ENCODE measurements at regions not wholly inside any gene's neighbourhood (a gene's known extent, or its start where the extent isn't known, plus 50 kb on each side); places are given as distances from the start of the nearest gene placed in this dataset.

- H3K27me3 Mint-ChIP-seq (ENCODE audit: unreplicated experiment), result no peaks in the 10 kb centered on the region
- H3K4me3 Mint-ChIP-seq (ENCODE audit: low read depth, unreplicated experiment), result no peak overlapping the region
- TF ChIP-seq CTCF (IDR thresholded peaks at IDR 0.05; ENCODE audit: unreplicated experiment), result no peak
- peak; percentile 51 for DNase-seq
- peak overlapping the region; percentile 39 for H3K27ac Mint-ChIP-seq (ENCODE audit: unreplicated experiment)
- peaks cover 12% of the 10 kb centered on the region for H3K36me3 Mint-ChIP-seq (ENCODE audit: insufficient read depth, unreplicated experiment)
- intact Hi-C loops (cut with micrococcal nuclease; ENCODE audit: unreplicated experiment), result no loop called here
- BruUV-seq (replicated peaks), result no TSS peak
- CTCF ChIA-PET, result interaction anchor here (0.8 to 0.9 kb wide), 2 partner anchors 17 to 693 kb away, joined by 4 read pairs; no protein-coding TSS in a partner anchor
- peaks cover 8% of the 10 kb centered on the region for H3K9me3 Mint-ChIP-seq (ENCODE audit: low read depth, unreplicated experiment)
- peaks cover 31% of the 10 kb centered on the region for H3K4me1 Mint-ChIP-seq (ENCODE audit: low read depth, unreplicated experiment)
These were observed 942.3 kb upstream of the PRKX start for GRCh38 chrX:4655743-4656142.

GRCh38 chrX:4642114-4642513 is 928.7 kb upstream of the PRKX start:
- peak; percentile 14 for DNase-seq
- BruUV-seq (replicated peaks), result no TSS peak
- CTCF ChIA-PET, result no interaction called here
- Mint-ChIP-seq H3K4me3 (ENCODE audit: low read depth, unreplicated experiment) (no peak overlapping the region), H3K9me3 (ENCODE audit: low read depth, unreplicated experiment) (peaks cover 2% of the 10 kb centered on the region), H3K36me3 (ENCODE audit: insufficient read depth, unreplicated experiment) (no peaks in the 10 kb centered on the region), H3K27ac (ENCODE audit: unreplicated experiment) (no peak overlapping the region), H3K27me3 (ENCODE audit: unreplicated experiment) (no peaks in the 10 kb centered on the region), H3K4me1 (ENCODE audit: low read depth, unreplicated experiment) (no peaks in the 10 kb centered on the region)
- TF ChIP-seq CTCF (IDR thresholded peaks at IDR 0.05; ENCODE audit: unreplicated experiment), result no peak
- intact Hi-C loops (cut with micrococcal nuclease; ENCODE audit: unreplicated experiment), result loop anchor here (1.0 kb wide), 1 partner anchor 28 kb away; no protein-coding TSS in a partner anchor

GRCh38 chrX:4638036-4638435 is 924.6 kb upstream of the PRKX start:
- no TSS peak for BruUV-seq (replicated peaks)
- Mint-ChIP-seq H3K9me3 (ENCODE audit: low read depth, unreplicated experiment) (peaks cover 2% of the 10 kb centered on the region), H3K27ac (ENCODE audit: unreplicated experiment) (no peak overlapping the region), H3K36me3 (ENCODE audit: insufficient read depth, unreplicated experiment) (no peaks in the 10 kb centered on the region), H3K27me3 (ENCODE audit: unreplicated experiment) (no peaks in the 10 kb centered on the region), H3K4me3 (ENCODE audit: low read depth, unreplicated experiment) (no peak overlapping the region), H3K4me1 (ENCODE audit: low read depth, unreplicated experiment) (no peaks in the 10 kb centered on the region)
- intact Hi-C loops (cut with micrococcal nuclease; ENCODE audit: unreplicated experiment), result no loop called here
- no peak for TF ChIP-seq CTCF (IDR thresholded peaks at IDR 0.05; ENCODE audit: unreplicated experiment)
- DNase-seq, result no peak
- CTCF ChIA-PET, result no interaction called here

- no TSS peak for BruUV-seq (replicated peaks)
- Mint-ChIP-seq H3K27ac (ENCODE audit: unreplicated experiment) (no peak overlapping the region), H3K27me3 (ENCODE audit: unreplicated experiment) (no peaks in the 10 kb centered on the region), H3K4me1 (ENCODE audit: low read depth, unreplicated experiment) (no peaks in the 10 kb centered on the region), H3K9me3 (ENCODE audit: low read depth, unreplicated experiment) (peaks cover 3% of the 10 kb centered on the region), H3K36me3 (ENCODE audit: insufficient read depth, unreplicated experiment) (no peaks in the 10 kb centered on the region), H3K4me3 (ENCODE audit: low read depth, unreplicated experiment) (no peak overlapping the region)
- DNase-seq, result no peak
- no peak for TF ChIP-seq CTCF (IDR thresholded peaks at IDR 0.05; ENCODE audit: unreplicated experiment)
- intact Hi-C loops (cut with micrococcal nuclease; ENCODE audit: unreplicated experiment), result no loop called here
- CTCF ChIA-PET, result no interaction called here
These were observed 914.0 kb upstream of the PRKX start for GRCh38 chrX:4627414-4627813.

Data from Calu3 (cell line).